GM19351 (cell line): ENCODE measurements at regions not wholly inside any gene's neighbourhood (a gene's known extent, or its start where the extent isn't known, plus 50 kb on each side); places are given as distances from the start of the nearest gene placed in this dataset.
A peak's percentile ranks its signal among the peaks of the same experiment; 100 is the strongest.
"Not testable (repeated sequence)": the region's sequence is repeated elsewhere in the genome, so short reads cannot be mapped to it uniquely, and the experiment has no call there.

ENCODE experiments used
- ATAC-seq: cut with Tn5 transposase; IDR thresholded peaks from one replicate; pipeline ENCODE4 v1.9.1; 2021; ENCODE audit warnings: mild to moderate bottlenecking, moderate library complexity; ENCODE audit not compliant: unreplicated experiment

DNA sequence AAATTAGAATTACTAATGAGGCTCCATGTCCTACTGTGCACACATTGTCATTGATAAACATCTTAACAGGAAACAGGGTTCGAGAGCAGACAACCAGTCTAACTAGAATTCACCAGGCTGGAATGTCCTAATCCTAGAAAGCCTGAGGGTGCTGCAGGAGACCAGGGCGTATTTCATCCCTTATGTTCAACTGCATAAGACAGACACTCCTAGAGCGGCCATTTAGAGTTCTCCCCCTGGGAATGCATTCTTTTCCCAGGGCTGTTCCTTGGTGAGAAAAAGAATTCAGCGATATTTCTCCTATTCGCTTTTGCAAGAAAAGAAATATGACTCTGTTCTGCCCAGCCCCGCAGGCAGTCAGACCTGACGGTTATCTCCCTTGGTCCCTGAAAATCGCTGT is 486.0 kb downstream of the REEP3 start:
- no peak for ATAC-seq

DNA sequence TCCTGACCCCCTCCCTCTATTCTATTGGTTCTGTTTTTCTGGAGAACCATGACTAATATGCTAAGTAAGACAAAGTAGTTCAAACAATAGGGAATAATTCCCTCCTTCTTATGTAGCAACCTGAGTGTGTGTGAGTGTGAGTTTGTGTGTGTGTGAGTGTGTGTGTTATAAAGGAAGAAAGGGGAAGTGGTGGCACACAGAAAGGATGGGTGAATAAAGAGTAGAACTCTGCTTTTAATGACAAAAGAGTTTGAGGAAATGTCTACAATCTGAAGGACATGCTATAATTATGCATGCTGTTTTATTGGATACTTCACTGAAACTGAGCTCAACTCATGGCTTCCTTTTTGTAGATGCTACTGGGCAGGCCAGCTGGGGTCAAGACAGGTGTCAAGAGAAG is 489.5 kb downstream of the REEP3 start:
- ATAC-seq = no peak

DNA sequence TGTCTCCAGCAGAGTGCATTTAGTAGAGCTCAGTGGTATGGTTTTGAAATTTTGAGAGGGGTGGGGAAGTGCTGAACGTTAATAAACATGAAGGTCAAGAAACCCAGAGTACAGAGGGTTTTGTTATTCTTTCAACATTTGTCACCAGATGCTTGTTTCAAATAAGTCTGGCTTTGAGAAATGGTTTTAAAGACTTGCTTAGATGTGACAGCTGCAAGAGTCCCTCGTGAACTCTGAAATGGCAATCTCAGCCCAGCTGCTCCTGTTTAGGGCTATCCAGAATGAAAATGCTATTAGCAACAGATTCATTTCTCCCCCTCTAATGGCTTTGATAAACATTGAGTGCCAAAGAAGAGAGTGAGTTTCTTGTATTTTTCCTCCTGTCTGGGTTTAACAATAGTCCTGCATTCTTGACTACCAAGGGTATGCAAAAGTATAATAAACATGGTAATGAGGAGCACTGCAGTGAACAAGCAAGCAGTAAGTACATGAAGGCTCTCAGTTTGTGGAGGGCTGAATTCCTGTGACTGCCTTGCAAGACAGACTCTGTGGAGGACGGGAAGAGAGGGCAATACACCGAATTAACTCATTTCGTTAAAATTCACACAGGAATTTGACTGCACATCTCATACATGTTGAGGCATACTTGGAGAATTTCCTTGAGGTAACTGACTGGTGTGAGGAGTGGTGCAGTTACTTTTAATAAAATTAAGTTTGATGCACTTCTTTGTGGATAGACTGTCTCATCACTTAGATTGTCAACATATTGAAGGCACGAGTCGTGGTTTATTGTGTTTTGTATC is 490.9 kb downstream of the REEP3 start:
- no peak for ATAC-seq

DNA sequence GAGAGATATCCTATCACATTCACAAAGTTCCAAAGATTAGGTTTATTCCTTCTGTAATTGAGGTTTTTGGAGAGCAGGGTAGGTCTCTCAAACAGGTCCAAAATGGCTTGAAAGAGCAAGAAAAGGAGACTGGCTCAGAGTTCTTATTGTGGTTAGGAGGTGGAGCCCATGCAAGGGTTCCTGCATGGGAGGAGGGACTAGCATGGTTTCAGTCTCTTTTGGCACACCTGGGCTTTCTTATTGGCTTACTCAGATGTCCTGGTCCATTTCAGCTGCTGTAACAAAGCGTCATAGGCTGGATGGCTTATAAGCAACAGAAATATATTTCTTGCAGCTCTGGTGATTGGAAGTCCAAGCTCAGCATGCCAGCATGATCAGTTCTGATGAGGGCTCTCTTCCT is 493.1 kb downstream of the REEP3 start:
- no peak for ATAC-seq

DNA sequence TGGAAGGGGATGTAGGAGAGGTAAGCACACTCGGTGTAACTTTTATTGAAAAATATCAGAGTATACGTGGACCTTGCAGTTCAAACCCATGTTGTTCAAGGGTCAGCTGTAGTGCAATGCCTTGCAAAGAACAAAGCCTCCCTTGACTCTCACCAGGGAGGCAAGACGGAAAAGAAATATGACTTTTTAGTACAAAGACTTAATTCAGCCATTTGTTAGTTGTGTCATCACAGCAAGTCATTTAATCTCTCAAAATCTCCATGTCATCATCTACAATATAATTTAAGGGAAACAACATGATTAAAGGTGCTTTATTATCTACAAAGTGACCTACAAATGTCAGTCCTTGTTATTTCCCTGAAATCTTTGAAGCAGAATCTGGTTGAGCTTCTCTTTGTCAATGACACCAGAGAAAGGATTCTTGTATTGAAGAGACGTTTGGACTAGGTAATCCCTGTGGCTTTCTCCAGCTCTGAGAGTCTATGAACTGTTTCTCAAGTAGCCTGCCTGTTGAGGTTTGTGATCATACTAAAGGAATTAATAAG is 502.8 kb downstream of the REEP3 start:
- no peak for ATAC-seq

DNA sequence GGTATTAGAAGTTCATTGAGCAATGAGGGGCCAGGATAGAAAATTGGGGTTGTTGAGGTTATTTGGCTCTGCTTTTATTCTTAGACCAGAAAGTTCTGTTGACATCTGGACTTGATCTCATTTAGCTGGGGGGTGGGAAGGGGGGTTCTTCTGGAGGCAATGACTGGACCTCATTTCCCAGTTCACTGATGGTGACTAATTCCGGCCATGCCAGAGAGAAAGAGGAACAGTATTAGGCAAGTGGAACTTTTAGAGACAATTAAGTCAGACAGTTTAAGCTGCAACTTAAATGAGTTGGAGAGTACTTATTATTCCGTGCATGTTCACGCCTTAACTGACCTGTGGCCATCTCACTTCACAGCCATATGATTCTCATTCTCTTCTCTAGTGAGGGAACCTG is 512.5 kb downstream of the REEP3 start:
- no peak for ATAC-seq

DNA sequence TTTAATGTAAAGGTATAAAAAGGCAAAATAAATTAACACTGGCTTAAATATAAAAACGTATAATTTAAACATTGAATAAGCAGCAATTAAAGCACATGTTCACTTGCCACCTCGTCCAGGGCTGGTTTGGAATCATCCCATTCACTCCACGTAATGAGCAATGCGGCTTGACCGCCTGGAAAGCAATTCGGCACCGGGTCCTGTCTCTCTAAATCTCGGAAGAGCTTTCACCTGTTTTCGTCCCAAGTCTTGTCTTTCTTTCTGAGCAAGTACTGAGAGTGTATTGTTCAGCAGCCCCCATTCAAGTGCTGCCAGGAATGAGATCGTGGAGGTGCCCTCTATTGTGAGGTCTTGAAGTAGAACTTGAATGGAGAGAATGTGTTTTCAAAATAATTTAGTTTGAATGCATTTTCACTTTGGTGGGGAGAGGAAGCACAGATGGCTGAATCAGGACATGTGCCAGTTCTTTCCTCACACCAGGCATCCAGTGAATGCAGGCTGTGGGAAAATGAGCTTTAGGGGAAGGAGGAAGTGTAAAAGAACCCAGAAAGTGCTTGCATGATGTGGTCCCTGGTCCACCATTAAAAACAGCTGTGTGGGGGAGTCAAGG is 515.2 kb downstream of the REEP3 start:
- ATAC-seq = no peak

DNA sequence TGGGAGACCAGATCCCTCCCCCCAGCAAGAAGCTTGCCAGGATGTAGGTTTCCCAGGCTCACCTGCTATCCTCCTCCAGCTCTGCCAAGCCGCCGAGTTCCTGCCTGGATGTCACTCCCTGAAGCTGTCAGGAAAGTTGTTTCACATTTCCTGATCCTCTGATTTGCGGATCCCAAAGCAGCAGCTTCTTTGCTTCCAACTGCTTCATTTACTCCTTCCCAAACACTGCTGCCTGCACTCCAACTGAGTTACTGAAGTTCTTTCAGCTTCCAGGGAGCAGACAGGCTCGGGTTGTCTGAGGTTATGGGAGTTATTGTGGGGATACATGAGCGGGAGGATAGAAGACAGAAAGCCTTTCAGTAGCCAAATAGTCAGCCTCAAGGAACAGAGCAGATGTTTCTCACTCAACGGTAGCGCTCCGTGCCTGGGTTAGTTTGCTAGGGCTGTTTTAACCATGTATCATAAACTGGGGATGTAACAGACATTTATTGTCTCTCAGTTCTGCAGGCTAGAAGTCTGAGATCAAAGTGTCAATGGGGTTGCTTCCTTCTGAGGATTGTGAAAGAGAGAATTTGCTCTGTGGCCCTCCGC is 516.0 kb downstream of the REEP3 start:
- ATAC-seq = no peak

DNA sequence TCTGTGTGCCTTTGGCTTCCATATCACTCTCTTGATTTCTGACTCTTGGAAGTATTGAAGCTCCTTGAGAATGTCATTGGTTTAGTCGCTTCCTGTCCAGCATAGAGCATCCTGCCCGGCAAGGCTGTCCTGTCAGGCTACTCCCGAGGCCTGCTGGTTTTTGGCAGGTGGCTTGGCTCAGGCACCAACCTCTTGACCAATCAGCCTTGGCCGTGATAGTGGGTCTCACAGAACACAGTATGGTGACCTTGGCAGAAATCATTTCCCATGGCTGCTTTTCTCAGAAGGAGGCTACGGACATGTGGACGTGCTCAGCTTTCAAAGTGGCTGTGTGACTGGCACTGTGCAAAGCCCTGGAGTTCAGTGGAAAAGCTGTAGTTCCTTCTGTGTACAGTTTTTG is 516.9 kb downstream of the REEP3 start:
- no peak for ATAC-seq

DNA sequence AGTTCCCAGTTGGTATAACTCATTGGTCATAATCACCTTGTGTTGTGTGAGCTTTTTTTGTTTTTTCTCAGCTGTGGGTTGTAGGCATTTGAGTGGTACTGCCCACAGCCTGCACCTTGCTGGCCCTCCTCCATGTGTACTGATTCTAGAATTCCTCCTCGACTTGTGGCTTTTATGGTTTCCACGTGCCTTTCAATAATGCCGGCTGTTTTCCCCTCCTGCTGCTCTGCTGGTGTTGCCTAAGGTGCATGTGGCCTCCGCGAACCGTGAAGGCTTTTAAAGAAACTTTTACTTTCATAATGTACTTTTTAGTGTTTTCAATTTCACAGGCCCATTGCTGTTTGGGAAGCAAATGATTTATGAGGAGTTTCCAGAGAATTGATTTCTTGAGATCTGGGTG is 518.0 kb downstream of the REEP3 start:
- ATAC-seq = no peak

DNA sequence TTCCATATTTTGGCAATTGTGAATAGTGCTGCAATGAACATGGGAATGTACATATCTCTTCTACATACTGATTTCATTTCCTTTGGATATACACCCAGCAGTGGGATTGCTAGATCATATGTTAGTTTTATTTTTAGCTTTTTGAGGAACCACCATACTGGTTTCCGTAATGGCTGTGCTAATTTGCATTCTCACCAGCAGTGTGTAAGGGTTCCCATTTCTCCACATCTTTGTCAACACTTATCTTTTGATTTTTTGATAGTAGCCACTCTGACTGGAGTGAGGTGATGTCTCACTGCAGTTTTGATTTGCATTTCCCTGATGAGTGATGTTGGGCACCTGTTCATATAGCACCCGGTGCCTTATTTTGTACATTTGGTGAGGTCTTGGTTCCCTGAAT is 519.6 kb downstream of the REEP3 start:
- peak; percentile 14 for ATAC-seq

DNA sequence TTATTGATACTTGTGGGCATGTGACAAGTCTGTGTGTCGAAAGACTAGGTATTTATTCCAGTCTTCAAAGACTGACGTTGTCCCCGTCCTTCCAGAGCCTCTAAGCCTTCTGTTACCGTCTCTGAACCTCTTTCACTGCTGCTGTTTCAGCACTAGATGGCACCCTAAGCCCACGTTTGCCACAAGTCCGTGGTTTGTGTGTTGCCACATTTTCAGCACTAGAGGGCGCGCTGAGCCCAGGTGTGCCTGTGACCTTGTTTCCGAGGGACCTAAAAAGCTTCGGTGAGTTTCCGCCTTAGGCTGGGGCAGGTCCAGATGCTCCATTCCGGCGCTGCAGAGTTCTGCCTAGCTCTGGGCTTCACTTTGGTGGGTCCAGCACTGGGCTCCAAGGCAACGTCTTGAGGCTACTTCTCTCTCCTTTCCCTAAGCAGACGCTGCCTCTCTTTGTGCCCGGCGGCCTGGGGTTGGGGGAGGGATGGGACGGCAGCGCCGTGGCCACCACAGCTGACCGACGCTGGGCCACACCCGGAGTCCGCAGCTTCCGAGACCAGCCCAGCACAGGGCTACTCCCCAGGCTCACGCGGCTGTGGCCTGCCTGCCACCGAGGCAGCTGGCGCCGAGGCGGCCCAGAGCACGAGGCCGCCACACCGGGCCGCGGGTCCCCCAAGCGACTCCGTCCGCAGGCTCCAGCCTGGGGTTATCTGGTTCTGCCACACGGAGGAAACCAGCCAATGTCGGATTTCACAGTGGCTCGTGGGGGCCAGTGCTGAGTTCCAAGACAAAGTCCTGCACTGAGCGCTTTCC is 520.2 kb downstream of the REEP3 start:
- ATAC-seq = peak; percentile 92

DNA sequence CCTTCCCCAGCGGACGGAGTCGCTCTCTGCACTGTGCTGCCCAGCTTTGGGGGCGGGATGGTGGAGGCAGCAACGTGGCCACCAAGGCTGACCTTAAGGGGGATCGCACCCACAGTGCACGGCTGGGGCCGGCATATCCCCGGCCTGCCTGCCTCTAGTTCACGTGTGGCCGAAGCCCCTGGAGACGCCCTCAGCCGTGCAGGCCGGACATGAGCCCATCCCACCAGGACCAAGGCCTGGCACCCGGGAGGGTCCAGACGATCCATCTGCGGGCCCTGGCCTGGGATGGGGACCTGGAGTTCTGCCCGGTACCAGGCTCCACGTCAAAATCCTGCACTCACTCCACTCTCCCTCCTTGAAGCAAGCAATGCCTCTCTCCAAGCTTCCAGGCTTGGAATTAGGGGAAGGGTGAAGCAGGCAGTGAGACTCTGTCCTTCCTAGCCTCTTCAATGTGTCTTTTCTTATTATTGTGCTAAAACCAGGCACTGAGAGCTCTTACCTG is 520.8 kb downstream of the REEP3 start:
- no peak for ATAC-seq

DNA sequence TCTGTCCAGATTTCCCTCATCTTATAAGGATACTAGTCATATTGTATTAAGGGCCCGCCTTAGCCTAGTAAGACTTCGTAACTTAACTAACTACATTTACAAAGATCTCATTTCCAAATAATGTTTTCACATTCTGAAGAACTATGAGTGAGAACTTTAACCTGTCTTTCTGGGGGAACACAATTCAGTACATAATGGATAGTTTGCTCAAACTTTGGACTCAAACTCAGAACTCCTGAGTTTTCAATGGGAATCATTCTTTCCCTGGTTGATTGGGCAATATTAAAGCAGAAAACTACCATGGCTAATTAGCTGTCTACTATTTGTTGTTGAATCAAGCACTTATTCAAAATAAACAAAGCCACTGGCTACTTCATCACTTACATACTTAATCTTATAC is 522.9 kb downstream of the REEP3 start:
- no peak for ATAC-seq

DNA sequence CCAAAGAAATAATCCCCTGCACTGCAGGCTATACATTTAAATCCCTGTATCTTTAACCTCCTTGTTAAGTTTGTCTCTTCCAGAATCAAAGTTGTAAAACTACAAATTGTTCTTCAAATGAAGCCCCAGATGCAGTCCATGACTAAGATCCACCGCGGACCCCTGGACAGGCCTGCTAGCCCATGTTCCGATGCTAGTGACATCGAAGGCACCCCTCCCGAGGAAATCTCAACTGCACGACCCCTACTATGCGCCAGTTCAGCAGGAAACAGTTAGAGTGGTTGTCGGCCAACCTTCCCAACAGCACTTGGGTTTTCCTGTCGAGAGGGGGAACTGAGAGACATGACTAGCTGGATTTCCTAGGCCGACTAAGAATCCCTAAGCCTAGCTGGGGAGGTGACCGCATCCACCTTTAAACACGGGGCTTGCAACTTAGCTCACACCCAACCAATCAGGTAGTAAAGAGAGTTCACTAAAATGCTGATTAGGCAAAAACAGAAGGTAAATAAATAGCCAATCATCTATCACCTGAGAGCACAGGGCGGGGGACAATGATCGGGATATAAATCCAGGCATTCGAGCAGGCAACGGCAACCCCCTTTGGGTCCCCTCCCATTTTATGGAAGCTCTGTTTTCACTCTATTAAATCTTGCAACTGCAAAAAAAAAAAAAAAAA is 523.9 kb downstream of the REEP3 start:
- not testable (repeated sequence) for ATAC-seq

DNA sequence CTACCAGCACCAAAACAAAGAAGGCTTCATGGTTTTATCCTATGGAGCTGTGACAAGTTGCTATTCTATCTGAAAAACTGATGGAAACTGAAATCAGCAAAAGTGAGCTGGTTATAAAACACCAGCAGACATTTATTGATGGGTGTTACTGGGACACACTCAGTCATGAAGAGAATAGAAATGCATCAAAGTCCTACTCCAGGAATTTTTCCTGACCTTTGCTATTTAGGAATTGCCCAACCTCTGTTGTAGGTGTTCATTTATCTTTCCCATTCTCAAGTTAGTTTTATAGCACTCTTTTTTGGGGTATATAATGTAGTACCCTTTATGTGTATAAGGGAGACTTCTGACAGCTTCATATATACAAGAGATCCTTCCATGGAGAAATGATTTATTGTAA is 533.2 kb downstream of the REEP3 start:
- ATAC-seq = no peak

DNA sequence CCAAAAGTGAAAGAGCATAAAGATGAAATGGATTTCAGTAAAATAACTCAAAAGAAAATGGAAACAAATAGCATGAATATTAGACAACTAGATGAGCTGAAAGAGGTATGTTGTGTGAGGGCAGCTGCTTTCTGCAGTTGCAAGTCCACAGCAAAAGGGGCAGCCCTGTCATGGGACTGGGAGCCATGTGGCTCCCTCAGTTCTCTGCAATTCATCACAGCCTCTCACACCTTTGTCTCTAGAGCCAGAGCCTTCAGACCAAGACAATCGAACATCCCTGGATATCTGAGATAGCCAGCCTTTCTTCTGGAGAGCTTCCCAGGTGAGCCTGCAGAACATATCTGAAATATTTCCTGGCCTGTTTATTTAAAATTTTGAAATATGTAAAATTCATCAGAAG is 538.7 kb downstream of the REEP3 start:
- no peak for ATAC-seq

DNA sequence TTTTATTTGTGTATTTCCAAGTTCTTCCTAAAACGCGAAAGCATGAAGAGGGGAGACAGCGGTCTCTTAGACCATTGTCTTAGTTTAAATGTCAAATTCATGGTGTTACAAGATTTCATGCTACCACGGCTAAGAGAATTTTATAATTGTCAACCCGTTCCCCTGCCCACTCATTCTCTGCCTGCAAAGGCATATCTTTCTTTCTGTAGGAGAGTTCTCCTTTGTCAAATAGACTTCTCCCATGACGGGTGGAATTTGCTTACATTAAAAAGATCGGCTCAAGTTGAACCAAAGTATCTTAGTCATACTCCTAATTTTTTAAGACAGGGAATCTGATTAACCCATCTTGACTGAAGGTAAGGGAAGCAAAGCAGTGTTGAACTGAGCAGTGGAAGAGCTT is 539.2 kb downstream of the REEP3 start:
- no peak for ATAC-seq

DNA sequence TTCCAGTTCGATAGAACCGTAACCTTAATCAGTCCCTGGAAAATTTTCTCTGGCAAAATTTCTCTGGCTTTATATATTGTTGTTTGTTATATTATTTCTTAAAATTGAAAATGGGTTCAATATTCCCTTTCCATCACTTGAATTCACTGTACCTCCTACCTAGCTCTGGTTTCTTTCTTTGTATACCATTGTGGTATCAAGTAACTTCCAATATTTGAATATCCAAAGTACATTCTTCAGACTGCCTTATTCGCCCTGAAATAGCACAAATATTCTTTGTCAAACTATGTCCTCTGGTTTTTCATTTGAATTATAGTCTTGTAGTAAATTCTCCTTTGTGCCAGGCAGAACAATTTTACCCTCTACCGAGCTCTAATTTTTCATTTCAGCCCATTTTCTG is 541.6 kb downstream of the REEP3 start:
- no peak for ATAC-seq

DNA sequence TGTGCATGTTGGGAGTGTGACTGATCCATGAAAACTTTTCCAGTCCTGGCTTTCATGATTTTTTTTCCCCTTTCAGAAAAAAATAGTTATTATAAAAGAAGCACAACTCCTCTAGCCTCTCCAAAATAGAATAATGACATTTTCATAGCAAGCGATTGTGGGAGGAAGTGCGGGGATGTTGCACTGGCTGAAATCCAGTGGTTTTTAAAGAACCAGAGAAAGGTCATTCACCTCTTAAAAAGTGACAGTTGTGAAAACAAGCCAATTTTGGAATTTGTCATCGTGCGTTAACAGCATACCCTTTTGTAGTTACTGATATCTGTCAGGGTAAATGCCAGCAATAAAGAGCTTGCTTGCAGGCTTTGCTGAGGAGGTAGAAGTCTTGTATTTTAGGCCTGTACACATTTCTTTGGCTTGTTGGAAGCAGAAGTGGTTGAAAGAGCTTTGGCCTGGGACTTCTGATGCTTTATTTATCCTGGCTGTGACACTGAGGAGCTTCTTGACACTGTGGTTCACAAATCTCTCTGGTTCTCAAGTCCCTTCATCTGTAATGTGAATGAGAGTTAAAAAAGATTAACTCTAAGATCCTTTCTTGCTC is 545.9 kb downstream of the REEP3 start:
- no peak for ATAC-seq
